Vagina (tissue), 2 donors: ENCODE measurements at regions not wholly inside any gene's neighbourhood (a gene's known extent, or its start where the extent isn't known, plus 50 kb on each side); places are given as distances from the start of the nearest gene placed in this dataset.

Experiments used
- POLR2A ChIP-seq, 2 donors: fragments of 450-650 bp; IDR thresholded peaks; one replicate each; pipeline ENCODE4 v1.6.1; 2017; ENCODE audit warnings: antibody characterized with exemption in 2 of 2, mild to moderate bottlenecking in 2 of 2, moderate library complexity in 2 of 2
- POLR2AphosphoS5 ChIP-seq, 2 donors: sonication (generic); formaldehyde crosslinking; IDR thresholded peaks; one replicate each; pipeline ENCODE4 v1.9.0; 2017; ENCODE audit warnings: antibody characterized with exemption in 2 of 2, mild to moderate bottlenecking in 2 of 2, low read depth in 1 of 2; ENCODE audit not compliant: insufficient read depth in 1 of 2
- TF ChIP-seq, protein P1 (sequence below), 3 experiments: fragments of 450-650 bp in 2 of 3; fragments of 200-600 bp in 1 of 3; sonication (generic) in 1 of 3; IDR thresholded peaks; one replicate each; pipeline ENCODE4 v1.5.1; 2017 to 2019; ENCODE audit warnings: antibody characterized with exemption in 3 of 3, mild to moderate bottlenecking in 2 of 3, moderate library complexity in 2 of 3

DNA sequence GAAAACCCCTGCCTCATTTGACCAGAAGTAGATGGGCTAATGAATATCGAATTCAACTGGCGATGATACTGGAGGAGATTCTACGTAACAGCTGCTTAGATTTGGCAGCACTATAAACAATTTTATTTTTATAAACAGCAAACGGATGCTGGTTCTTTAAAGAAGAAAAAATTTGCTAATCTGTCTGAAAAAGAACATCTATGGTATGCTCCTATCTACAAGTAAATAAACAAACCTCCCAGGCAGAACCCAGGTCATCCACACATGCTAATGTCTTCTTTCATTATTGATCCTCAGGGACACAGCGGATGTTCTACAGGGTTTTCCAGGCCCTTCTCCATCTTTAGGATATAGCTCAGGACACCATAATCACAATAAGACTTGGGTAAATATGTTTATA lies 291.3 kb downstream of the ALDH8A1 start:
- TF ChIP-seq, protein P1, sequence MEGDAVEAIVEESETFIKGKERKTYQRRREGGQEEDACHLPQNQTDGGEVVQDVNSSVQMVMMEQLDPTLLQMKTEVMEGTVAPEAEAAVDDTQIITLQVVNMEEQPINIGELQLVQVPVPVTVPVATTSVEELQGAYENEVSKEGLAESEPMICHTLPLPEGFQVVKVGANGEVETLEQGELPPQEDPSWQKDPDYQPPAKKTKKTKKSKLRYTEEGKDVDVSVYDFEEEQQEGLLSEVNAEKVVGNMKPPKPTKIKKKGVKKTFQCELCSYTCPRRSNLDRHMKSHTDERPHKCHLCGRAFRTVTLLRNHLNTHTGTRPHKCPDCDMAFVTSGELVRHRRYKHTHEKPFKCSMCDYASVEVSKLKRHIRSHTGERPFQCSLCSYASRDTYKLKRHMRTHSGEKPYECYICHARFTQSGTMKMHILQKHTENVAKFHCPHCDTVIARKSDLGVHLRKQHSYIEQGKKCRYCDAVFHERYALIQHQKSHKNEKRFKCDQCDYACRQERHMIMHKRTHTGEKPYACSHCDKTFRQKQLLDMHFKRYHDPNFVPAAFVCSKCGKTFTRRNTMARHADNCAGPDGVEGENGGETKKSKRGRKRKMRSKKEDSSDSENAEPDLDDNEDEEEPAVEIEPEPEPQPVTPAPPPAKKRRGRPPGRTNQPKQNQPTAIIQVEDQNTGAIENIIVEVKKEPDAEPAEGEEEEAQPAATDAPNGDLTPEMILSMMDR (IDR thresholded peaks at IDR 0.05) = no peak
- TF ChIP-seq POLR2AphosphoS5 (IDR thresholded peaks at IDR 0.05; ENCODE audit: insufficient read depth in 1 of 2, low read depth in 1 of 2) (no peak), POLR2A (IDR thresholded peaks at IDR 0.05) (no peak)
